ENCODE measurements at regions not wholly inside any gene's neighbourhood (a gene's known extent, or its start where the extent isn't known, plus 50 kb on each side); places are given as distances from the start of the nearest gene placed in this dataset.

GRCh38 chr5:89395111-89395510, 512.1 kb upstream of the MEF2C start:
- no TSS peak for BruUV-seq (replicated peaks)
- H3K36me3 ChIP-seq (ENCODE audit: control insufficient read depth, insufficient read depth, low read length) = no peaks in the 10 kb centered on the region
- no peak overlapping the region for H2BK15ac ChIP-seq (ENCODE audit: low read depth, low read length)
- no peak overlapping the region for H2BK20ac ChIP-seq (ENCODE audit: low read depth, low read length)
- no peak overlapping the region for H3K4me2 ChIP-seq (ENCODE audit: low read depth, low read length)
- H2AK9ac ChIP-seq (replicated peaks; ENCODE audit: low read depth, low read length, poor library complexity) = no peak overlapping the region
- no peak overlapping the region for H3K4me3 ChIP-seq (ENCODE audit: insufficient read depth, low read depth, low read length)
- no peak overlapping the region for H4K5ac ChIP-seq (ENCODE audit: low read depth, low read length)
- H3K56ac ChIP-seq (ENCODE audit: extremely low read depth, insufficient read depth, low read length) = no peak overlapping the region
- no peaks in the 10 kb centered on the region; the same call in 1 of the 2 replicates for H3K27me3 ChIP-seq (ENCODE audit: control insufficient read depth, insufficient read depth, low read length)
- H3K4me1 ChIP-seq (ENCODE audit: control insufficient read depth, insufficient read depth, low read length) = 0 out of 2 replicates have a peak, but pooled peaks cover 2% of the 10 kb centered on the region
- H3K79me1 ChIP-seq (ENCODE audit: low read depth in 1 of 2, low read length in 2 of 2) = no peaks in the 10 kb centered on the region
- no peak overlapping the region for H3K14ac ChIP-seq (replicated peaks; ENCODE audit: low read depth, low read length)
- H3K4ac ChIP-seq (ENCODE audit: low read depth, low read length) = no peak overlapping the region
- no peak overlapping the region for H2BK5ac ChIP-seq (ENCODE audit: low read depth, low read length, poor library complexity, severe bottlenecking)
- no peak overlapping the region for H4K8ac ChIP-seq (ENCODE audit: low read depth in 2 of 2, low read length in 2 of 2)
- no peak overlapping the region for H2AFZ ChIP-seq (replicated peaks; ENCODE audit: low read length, poor library complexity)
- H2BK120ac ChIP-seq (ENCODE audit: low read depth, low read length) = no peak overlapping the region
- no peak overlapping the region for H3K9ac ChIP-seq (ENCODE audit: low read depth, low read length)
- no peaks in the 10 kb centered on the region for H4K20me1 ChIP-seq (ENCODE audit: insufficient read depth, low read length)
- dilution Hi-C loops (cut with HindIII; ENCODE audit: low sequenced_read_pairs, unreplicated experiment) (no loop called here), in situ Hi-C loops (cut with MboI; ENCODE audit: low sequenced_read_pairs) (no loop called here), intact Hi-C loops (cut with micrococcal nuclease) (loop anchor here (5.0 kb wide), 1 partner anchor 88 kb away; no protein-coding TSS in a partner anchor)
- TF ChIP-seq CTCF (conservative IDR thresholded peaks at IDR 0.05; ENCODE audit: low read depth, low read length) (no peak), RFX5 (IDR thresholded peaks at IDR 0.05; ENCODE audit: low read depth, low read length) (no peak), CEBPB (IDR thresholded peaks at IDR 0.05; ENCODE audit: low read depth, low read length) (no peak), BHLHE40 (IDR thresholded peaks at IDR 0.05; ENCODE audit: low read depth, low read length) (no peak), RCOR1 (IDR thresholded peaks at IDR 0.05; ENCODE audit: insufficient replicate concordance, low read length) (no peak)
- no peak overlapping the region for H3K18ac ChIP-seq (ENCODE audit: low read depth, low read length)
- DNase-seq (no peak), ATAC-seq (ENCODE audit: low read depth) (no peak)
- ChIA-PET POLR2A (ENCODE audit: unreplicated experiment) (no interaction called here), CTCF (no interaction called here)
- H4K91ac ChIP-seq (ENCODE audit: insufficient read depth, low read depth, low read length) = no peak overlapping the region
- no peaks in the 10 kb centered on the region for H3K9me1 ChIP-seq (ENCODE audit: insufficient read depth, low read length)
- no peak overlapping the region for H3K27ac ChIP-seq (ENCODE audit: insufficient read depth, low read length)
- H2AK5ac ChIP-seq (ENCODE audit: low read depth, low read length) = no peak overlapping the region
- H3K23ac ChIP-seq (ENCODE audit: low read depth, low read length) = no peak overlapping the region
- H3K9me3 ChIP-seq (ENCODE audit: control insufficient read depth, insufficient read depth, low read length) = no peaks in the 10 kb centered on the region
